HG02571 (cell line): ENCODE measurements at regions not wholly inside any gene's neighbourhood (a gene's known extent, or its start where the extent isn't known, plus 50 kb on each side); places are given as distances from the start of the nearest gene placed in this dataset.

Experiments
- ATAC-seq: cut with Tn5 transposase; IDR thresholded peaks from one replicate; pipeline ENCODE4 v1.9.1; 2021; ENCODE audit warnings: mild to moderate bottlenecking, moderate library complexity; ENCODE audit not compliant: unreplicated experiment

DNA sequence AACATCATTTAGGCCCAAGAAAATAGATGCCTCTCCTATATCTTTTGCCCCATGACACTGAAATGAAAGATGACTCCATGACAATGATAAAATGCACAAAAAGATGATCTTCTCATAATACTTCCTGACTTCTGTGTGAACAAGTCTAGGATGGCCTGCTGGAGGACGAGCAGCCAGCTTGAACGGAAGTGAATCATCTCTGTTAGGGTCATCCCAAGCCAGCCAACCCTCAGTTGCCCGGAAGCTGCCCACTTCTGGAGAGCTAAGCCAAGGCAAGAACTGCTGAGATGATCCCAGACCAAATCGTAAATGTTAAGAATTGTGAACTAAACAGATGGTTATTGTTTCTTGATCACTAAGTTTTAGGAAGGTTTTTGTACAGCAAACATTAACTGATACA, 249.7 kb upstream of the HS3ST5 start:
- no peak for ATAC-seq

DNA sequence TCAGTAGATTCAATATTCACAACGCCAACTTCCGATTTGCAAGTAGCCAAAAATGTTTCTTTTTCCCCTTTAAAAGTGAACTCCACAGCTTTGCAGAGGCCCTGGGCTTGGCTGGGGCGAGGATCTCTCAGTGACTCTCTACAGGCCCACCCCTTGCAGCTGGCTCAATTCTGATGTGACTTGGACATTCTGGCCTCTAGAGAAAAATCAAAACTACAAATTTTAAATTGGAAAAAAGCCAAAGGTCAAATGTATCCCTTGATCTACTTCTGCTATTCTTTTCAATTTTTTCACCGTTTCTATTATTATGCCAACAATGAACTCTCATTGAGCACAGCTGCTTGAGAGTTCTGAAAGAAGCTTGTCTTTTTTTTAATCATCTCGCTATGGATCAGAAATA, 245.9 kb upstream of the HS3ST5 start:
- no peak for ATAC-seq

DNA sequence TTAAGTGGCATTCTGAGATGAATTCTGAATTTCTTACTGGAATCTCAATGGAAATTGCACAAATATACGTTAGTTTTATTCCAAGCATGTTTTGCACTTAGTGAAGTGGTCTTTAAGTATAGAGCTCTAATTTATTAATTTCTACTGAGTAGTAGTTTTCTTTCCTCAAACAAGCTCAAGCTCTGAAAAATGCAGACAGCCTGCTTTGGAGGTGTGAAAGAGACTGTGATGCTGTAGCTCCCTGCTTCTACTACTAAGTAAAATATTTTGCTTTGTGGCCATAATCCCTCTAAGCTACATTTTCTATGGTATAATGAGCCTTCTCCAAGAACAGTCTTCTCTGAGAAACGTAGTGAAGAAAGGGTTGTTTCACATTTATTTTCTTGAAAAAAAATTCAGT, 243.5 kb upstream of the HS3ST5 start:
- ATAC-seq: no peak

DNA sequence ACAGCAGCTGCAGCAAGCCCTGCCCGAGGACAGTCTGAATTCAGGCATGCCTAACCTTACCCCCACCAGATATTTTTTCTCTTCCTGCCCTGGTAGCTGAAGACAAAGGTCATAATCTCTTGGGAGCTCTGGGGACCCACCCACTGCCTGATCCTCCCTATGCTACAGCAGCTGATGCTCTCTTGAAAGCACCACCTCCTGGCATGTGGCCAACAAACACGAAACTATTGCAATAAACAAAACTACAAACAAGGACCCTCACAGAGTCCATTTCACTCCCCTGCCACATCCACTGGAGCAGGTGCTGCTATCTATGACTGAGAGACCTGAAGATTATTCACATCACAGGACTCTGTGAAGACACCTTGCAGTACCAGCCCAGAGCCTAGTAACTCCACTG, 238.5 kb upstream of the HS3ST5 start:
- no peak for ATAC-seq

DNA sequence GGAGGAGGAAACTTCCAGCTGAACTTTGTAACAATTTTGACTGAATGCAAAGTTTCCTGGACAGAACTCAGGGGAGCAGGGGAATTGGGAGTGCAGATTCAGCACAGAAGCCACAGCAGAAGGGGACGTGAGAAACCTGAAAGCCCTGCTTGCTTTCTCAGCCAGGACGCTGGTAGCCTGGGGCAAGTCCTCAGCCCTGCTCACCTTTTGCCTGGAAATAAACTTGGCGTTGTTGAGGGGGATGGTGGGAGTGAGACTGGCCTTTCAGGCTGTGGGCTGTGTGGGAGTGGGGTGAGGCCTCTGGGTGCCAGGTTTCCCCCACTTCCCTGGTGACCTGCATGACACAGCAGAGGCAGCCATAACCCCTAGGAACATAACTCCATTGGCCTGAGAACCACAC, 238.1 kb upstream of the HS3ST5 start:
- ATAC-seq: no peak

DNA sequence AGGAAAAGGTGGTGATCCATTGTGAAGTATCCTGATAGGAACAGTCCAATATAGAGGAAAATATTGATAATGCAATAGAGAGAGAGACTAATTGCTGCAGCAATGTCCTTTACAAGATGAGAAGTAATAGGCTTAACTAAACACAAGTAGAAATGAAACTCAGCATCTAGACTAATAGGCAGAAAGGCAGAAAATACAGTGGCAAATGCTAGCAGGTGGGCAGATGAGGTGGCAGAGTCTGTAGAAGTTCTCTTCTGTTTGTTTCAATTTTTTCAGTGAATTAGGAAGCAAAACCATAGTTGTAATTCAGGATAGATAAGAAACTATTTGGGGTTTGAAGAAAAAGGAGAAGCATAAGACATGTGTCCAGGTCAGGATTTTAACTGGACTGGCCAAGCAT, 236.7 kb upstream of the HS3ST5 start:
- ATAC-seq: no peak

GRCh38 chr6:114577109-114577508, 234.3 kb upstream of the HS3ST5 start:
- no peak for ATAC-seq

DNA sequence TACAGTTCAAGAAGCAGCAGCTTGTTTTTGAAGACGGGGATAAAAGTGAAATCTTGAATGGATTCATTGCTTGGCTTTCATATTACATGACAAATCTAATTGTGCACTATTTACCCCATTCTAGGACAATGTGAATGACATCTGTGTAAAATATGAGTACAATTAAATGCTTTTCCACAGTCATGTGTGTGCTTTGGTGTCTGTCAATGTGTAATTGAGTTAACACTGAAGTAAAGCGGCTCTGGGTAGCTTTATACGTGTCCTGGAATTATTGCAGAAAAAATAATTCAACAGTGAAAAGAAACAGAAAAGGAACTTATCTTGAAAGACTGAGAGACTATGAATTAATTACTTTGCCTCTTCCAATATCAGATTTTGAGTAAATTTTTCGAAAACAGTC, 233.5 kb upstream of the HS3ST5 start:
- no peak for ATAC-seq

DNA sequence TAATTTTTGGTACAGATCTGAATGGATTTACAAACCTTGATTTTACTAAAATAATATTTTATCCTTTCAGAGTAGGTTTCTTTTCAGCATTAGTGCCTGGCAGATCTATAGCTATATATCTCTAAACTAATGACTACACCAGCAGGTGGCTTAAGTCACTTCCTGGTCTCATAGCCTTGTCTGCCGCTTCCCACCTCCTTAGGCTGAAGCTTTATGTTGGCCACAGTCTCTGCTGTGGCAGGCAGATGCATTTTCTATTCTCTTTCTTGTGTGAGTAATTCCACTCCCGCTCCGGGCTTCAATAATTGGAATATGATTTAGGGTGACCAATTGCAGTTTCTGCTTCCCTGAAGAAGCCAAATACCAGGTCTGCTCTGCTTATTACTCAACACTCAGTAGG, 226.8 kb upstream of the HS3ST5 start:
- ATAC-seq: no peak

DNA sequence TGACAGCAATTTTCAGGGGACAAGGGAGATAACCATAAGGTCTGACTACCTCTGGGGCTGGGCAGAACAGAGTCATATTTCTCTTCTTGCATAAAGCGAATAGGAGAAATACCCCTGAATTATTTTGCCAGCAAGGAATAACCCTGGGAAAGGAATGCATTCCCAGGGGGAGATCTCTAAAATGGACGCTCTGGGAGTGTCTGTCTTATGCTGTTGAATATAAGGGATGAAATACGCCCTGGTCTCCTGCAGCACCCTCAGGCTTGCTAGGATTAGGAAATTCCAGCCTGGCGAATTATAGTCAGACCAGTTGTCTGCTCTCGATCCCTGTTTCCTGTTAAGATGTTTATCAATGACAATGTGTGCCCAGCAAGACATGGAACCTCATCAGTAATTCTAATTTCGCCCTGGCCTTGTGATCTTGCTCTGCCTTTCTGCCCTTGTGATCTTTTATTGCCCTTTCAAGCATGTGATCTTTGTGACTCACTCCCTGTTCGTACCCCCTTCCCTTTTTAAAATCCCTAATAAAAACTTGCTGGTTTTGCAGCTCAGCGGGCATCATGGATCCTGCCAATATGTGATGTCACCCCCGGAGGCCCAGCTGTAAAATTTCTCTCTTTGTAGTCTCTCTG, 221.6 kb upstream of the HS3ST5 start:
- ATAC-seq: no peak

DNA sequence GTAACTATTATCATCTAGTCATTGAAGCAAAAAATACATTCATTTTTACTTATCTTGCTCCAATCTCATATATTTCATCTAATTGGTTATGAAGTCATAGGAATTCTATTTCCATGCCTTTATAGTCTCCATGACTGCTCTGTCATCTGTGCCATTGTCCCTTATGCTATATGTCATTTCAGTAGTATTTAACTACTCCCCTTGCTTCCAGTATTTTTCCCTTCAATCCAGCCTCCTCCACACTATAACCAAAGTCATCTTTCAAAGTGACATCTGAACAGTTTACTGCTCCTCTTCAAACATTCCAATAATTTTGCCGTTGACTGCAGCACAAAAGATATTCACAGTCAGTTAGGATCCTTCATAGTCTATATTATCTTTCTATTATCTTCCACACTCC, 216.6 kb upstream of the HS3ST5 start:
- ATAC-seq: no peak

DNA sequence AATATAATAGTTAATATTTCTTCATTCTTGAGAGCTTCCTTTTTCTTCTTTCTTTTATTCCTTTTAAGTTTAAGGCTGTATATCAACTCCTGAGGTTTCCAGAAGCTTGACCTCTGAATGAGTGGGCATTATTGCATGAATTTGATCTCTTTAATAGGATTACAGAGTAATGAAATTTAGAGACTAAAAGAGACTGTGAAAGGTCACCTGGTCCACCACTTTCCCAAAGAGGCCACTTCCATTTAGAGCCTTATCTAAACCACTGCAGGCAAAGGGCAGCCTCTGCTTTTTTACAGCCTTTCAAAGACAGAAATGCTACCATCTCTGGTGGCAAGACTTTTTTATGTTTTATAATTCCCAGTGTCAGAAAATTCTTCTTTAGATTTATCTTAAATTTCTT, 215.3 kb upstream of the HS3ST5 start:
- no peak for ATAC-seq

DNA sequence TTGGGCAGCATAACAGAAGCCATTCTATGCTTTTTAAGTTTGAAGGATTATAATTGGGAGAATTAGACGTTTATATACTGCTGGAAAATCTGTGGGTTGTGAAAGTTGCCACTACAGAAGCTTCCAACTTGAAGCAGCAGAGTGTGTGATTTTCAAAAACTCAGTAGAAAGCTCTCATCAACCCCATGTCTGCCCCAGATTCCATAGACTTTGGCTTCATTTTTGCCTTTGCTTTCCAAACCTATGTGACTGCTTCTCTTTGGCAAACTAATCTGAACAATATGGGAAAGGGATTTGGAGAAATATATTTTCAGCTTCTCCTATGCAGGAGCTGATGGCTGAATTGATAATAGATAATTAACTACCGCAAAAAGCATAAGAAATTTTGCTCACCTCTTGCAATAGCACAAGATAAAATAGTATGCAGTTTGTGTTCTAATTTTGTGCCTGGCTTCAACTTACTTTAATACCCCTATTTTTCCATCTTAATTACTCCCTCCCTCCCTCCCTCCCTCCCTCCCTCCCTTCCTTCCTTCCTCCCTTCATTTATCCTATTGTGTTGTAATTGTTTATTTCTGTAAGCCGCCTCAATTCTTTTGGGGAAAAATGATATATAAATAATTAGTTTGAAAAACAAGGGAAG, 214.1 kb upstream of the HS3ST5 start:
- no peak for ATAC-seq

GRCh38 chr6:114550316-114550715, 207.5 kb upstream of the HS3ST5 start:
- ATAC-seq: no peak

DNA sequence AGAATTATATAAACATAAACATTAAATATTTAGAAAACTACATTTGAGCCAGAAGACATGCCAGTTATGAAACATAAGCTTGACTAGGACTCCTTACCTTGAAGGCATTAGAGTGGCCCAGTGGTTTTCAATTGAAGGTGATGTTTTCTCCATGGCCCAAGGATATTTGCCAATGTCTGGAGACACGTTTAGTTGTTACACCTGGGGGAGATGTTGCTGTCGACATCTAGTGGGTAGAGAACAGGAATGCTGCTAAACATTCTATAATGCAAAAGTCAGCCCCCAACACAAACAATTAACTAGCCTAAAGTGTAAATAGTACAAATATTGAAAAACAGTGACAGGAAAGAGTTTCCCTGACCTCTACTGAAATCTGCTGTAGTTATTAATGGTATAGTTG, 200.9 kb upstream of the HS3ST5 start:
- no peak for ATAC-seq

DNA sequence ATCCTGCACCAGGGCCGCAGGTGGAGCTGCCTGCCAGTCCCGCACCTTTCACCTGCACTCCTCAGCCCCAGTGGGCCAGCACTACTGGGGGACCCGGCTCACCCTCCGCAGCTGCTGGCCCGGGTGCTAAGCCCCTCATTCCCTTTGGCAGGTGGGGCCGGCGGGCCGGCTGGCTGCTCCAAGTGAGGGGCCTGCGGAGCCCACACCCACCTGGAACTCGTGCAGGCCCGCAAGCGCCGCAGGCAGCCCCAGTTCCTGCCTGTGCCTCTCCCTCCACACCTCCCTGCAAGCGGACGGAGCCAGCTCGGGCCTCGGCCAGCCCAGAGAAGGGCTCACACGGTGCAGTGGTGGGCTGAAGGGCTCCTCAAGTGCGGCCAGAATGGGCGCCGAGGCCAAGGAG, 199.0 kb upstream of the HS3ST5 start:
- ATAC-seq: no peak

- no peak for ATAC-seq
Measured at GRCh38 chr6:114537977-114538376, 195.2 kb upstream of the HS3ST5 start.

DNA sequence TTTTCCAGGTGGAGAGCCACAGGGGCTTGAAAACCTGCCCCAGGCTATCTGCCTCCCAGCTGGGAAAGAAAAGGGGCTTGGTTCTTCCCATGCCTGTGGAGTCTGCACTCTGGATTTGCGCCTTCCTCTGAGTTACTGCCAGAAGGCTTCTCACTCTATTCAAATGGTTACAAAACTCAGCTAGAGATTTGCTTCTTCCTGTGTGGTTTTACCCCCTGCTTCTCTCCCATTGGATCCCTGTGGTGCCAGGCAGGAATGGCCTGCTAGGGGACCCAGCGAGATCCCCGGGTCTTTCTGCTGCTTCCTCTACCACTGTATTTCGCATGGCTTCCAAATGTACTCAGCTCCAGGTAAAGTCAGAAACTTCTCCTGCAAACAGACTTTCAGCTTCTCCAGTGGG, 192.0 kb upstream of the HS3ST5 start:
- no peak for ATAC-seq

- ATAC-seq: no peak
Measured at GRCh38 chr6:114524081-114524480, 181.3 kb upstream of the HS3ST5 start.

GRCh38 chr6:114523508-114523907, 180.7 kb upstream of the HS3ST5 start:
- ATAC-seq: no peak

DNA sequence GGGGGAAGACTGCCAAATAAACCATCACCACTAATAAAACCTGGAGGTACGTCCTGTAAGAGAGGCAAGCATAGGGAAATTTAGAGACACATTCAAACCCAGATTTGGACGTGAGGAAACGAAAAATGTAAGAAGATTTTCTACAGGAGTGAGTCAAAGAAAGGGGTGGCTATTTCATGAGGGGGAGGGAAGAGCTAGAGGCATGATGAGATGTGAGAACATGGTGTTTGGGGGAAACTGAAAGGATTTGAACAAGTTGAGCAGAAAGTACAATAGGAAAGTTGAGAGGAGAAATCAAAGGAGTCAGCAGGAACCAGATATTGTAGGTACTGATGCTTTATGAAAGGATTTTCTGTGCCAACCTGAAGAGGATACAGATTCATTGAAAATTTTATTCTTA, 179.1 kb upstream of the HS3ST5 start:
- no peak for ATAC-seq

GRCh38 chr6:114520976-114521375, 178.2 kb upstream of the HS3ST5 start:
- no peak for ATAC-seq

- ATAC-seq: no peak
Measured at GRCh38 chr6:114514170-114514569, 171.3 kb upstream of the HS3ST5 start.
